Coronary artery (tissue), 2 donors: ENCODE measurements at regions not wholly inside any gene's neighbourhood (a gene's known extent, or its start where the extent isn't known, plus 50 kb on each side); places are given as distances from the start of the nearest gene placed in this dataset.

Experiments used
- DNase-seq: peaks from one replicate; pipeline ENCODE4 v3.0.0-alpha.2; 2017; ENCODE audit warnings: low spot score
- H3K27ac ChIP-seq, 2 donors: fragments of 200-600 bp; sonication (generic); one replicate each; pipeline ENCODE4 v1.5.1; 2016 to 2019
- H3K4me3 ChIP-seq: fragments of 200-600 bp; sonication (generic); 2 replicates; pipeline ENCODE4 v1.5.1; 2016; ENCODE audit warnings: mild to moderate bottlenecking, moderate library complexity
- CTCF ChIP-seq: fragments of 200-600 bp; sonication (generic); IDR thresholded peaks from one replicate; pipeline ENCODE4 v1.5.1; 2019; ENCODE audit warnings: antibody characterized with exemption

- TF ChIP-seq CTCF: no peak
- H3K27ac ChIP-seq: no peak overlapping the region
- no peak for DNase-seq
Measured at GRCh38 chr14:34027990-34028495, 77.2 kb upstream of the EGLN3 start.

GRCh38 chr14:34027130-34027989, 76.5 kb upstream of the EGLN3 start:
- no peak for TF ChIP-seq CTCF
- DNase-seq: no peak
- Histone ChIP-seq H3K27ac (no peak overlapping the region), H3K4me3 (no peak overlapping the region)

More at GRCh38 chr14:34027990-34028495, 77.2 kb upstream of the EGLN3 start:
- H3K4me3 ChIP-seq: no peak overlapping the region

- DNase-seq: no peak
- H3K27ac ChIP-seq: no peak overlapping the region
- no peak overlapping the region for H3K4me3 ChIP-seq
- no peak for TF ChIP-seq CTCF
Measured at GRCh38 chr14:34025325-34026017, 74.6 kb upstream of the EGLN3 start.

GRCh38 chr14:34024768-34025144, 73.9 kb upstream of the EGLN3 start:
- TF ChIP-seq CTCF: no peak
- no peak overlapping the region for H3K27ac ChIP-seq
- DNase-seq: no peak
- H3K4me3 ChIP-seq: no peak overlapping the region

- no peak overlapping the region for H3K27ac ChIP-seq
Measured at GRCh38 chr14:34023824-34024767, 73.2 kb upstream of the EGLN3 start.

More at GRCh38 chr14:34023824-34024767, 73.2 kb upstream of the EGLN3 start:
- H3K4me3 ChIP-seq: no peak overlapping the region
- TF ChIP-seq CTCF: no peak
- DNase-seq: no peak
